CD4-positive, alpha-beta T cell treated with Interleukin-4 for 4 hours (primary cell): ENCODE measurements at regions not wholly inside any gene's neighbourhood (a gene's known extent, or its start where the extent isn't known, plus 50 kb on each side); places are given as distances from the start of the nearest gene placed in this dataset.

Experiments used
- DNase-seq: peaks from one replicate; pipeline ENCODE4 v3.0.0-alpha.2; 2020

GRCh38 chr21:16377120-16377658 lies 647.4 kb downstream of the USP25 start:
- DNase-seq = no peak

GRCh38 chr21:16377857-16378256 lies 648.1 kb downstream of the USP25 start:
- DNase-seq = no peak

- no peak for DNase-seq
Observed at GRCh38 chr21:16378525-16378924, 648.7 kb downstream of the USP25 start.

- DNase-seq = no peak
Observed at GRCh38 chr21:16388291-16388690, 658.5 kb downstream of the USP25 start.

- DNase-seq = no peak
Observed at GRCh38 chr21:16388911-16389560, 659.3 kb downstream of the USP25 start.

GRCh38 chr21:16389643-16390042 lies 659.9 kb downstream of the USP25 start:
- no peak for DNase-seq

GRCh38 chr21:16395285-16395684 lies 665.5 kb downstream of the USP25 start:
- no peak for DNase-seq

- no peak for DNase-seq
Observed at GRCh38 chr21:16402752-16403151, 673.0 kb downstream of the USP25 start.

- no peak for DNase-seq
Observed at GRCh38 chr21:16404776-16405175, 675.0 kb downstream of the USP25 start.

GRCh38 chr21:16406355-16406754 lies 676.6 kb downstream of the USP25 start:
- no peak for DNase-seq

GRCh38 chr21:16407403-16408240 lies 677.8 kb downstream of the USP25 start:
- DNase-seq = no peak

- DNase-seq = no peak
Observed at GRCh38 chr21:16408280-16408679, 678.5 kb downstream of the USP25 start.

- no peak for DNase-seq
Observed at GRCh38 chr21:16409352-16409751, 679.6 kb downstream of the USP25 start.

- DNase-seq = no peak
Observed at GRCh38 chr21:16418226-16418625, 688.4 kb downstream of the USP25 start.

GRCh38 chr21:16418642-16419041 lies 688.9 kb downstream of the USP25 start:
- DNase-seq = no peak

- no peak for DNase-seq
Observed at GRCh38 chr21:16419188-16419921, 689.6 kb downstream of the USP25 start.

- DNase-seq = no peak
Observed at GRCh38 chr21:16420031-16420724, 690.4 kb downstream of the USP25 start.

GRCh38 chr21:16421007-16421406 lies 691.2 kb downstream of the USP25 start:
- no peak for DNase-seq

GRCh38 chr21:16421965-16422364 lies 692.2 kb downstream of the USP25 start:
- DNase-seq = no peak

GRCh38 chr21:16422702-16423101 lies 692.9 kb downstream of the USP25 start:
- DNase-seq = no peak

- no peak for DNase-seq
Observed at GRCh38 chr21:16423921-16424320, 694.1 kb downstream of the USP25 start.

- DNase-seq = no peak
Observed at GRCh38 chr21:16424331-16424751, 694.6 kb downstream of the USP25 start.

GRCh38 chr21:16425376-16425775 lies 695.6 kb downstream of the USP25 start:
- no peak for DNase-seq
